Activated naive CD4-positive, alpha-beta T cell treated with anti-CD3 and anti-CD28 coated beads, Interleukin-2, amount 50 U/mL, for 24 hours (primary cell): ENCODE measurements at regions not wholly inside any gene's neighbourhood (a gene's known extent, or its start where the extent isn't known, plus 50 kb on each side); places are given as distances from the start of the nearest gene placed in this dataset.
"Not testable (repeated sequence)": the region's sequence is repeated elsewhere in the genome, so short reads cannot be mapped to it uniquely, and the experiment has no call there.

Experiments used
- H3K27ac Mint-ChIP-seq: one replicate; pipeline ENCODE4 v1.8.0; 2021; ENCODE audit warnings: mild to moderate bottlenecking, mixed read lengths
- H3K27me3 Mint-ChIP-seq: one replicate; pipeline ENCODE4 v1.8.0; 2021; ENCODE audit warnings: mixed read lengths
- H3K36me3 Mint-ChIP-seq: one replicate; pipeline ENCODE4 v1.8.0; 2021; ENCODE audit warnings: mixed read lengths
- H3K4me1 Mint-ChIP-seq: one replicate; pipeline ENCODE4 v1.8.0; 2021; ENCODE audit warnings: mixed read lengths
- H3K4me3 Mint-ChIP-seq: one replicate; pipeline ENCODE4 v1.8.0; 2021; ENCODE audit warnings: mild to moderate bottlenecking, mixed read lengths
- H3K9me3 Mint-ChIP-seq: one replicate; pipeline ENCODE4 v1.8.0; 2021; ENCODE audit warnings: mixed read lengths

DNA sequence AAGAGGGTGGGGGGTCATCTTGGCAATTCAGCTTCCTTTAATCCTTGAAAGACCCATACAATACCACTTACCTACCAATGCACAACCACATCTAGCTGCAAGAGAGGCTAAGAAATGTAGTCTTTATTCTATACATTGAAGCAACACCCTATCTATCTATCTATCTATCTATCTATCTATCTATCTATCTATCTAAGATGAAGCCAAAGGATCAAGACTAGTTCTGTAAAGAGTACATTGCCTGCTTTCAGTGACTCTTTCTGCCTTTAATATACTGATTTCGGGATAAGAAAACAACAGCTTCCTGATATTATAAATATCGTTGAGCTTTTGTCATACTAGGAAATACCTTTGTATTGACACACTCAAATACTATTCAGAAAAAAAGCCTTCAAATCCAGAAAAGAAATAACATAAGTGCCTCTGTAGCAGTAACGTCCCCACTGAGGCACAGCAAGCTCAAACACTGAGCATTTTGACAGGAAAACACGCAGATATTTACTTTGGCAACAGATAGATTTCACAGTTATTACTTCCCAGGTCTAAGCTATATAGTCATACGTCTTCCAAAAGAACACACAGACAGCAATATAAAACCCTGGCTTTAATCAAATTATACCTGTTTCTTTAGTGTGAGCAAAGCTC is 139.4 kb upstream of the SERTAD2 start:
- Mint-ChIP-seq H3K36me3 (no peaks in the 10 kb centered on the region), H3K27me3 (no peaks in the 10 kb centered on the region), H3K4me1 (no peaks in the 10 kb centered on the region), H3K9me3 (no peaks in the 10 kb centered on the region), H3K4me3 (no peak overlapping the region), H3K27ac (no peak overlapping the region)

DNA sequence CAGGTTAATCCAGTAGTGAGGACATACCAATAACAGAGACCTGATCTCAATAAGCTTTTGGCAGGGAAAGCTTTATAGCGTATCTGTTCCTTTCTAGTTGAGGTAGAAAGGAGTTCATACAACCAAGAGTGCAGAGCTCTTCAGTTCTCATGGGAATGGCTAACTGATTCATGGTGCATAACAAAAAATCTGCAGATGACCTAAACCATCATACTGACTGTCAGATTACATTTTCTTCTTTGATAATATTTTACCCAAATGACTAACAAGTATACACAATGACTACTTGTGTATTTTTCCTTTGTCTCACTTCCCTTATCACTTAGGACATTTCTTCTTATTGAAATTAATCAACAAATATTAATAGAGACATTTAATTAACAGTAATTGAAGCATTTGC is 140.0 kb upstream of the SERTAD2 start:
- no peaks in the 10 kb centered on the region for H3K9me3 Mint-ChIP-seq
- no peak overlapping the region for H3K4me3 Mint-ChIP-seq
- no peaks in the 10 kb centered on the region for H3K4me1 Mint-ChIP-seq
- no peaks in the 10 kb centered on the region for H3K36me3 Mint-ChIP-seq
- H3K27me3 Mint-ChIP-seq: no peaks in the 10 kb centered on the region
- no peak overlapping the region for H3K27ac Mint-ChIP-seq

DNA sequence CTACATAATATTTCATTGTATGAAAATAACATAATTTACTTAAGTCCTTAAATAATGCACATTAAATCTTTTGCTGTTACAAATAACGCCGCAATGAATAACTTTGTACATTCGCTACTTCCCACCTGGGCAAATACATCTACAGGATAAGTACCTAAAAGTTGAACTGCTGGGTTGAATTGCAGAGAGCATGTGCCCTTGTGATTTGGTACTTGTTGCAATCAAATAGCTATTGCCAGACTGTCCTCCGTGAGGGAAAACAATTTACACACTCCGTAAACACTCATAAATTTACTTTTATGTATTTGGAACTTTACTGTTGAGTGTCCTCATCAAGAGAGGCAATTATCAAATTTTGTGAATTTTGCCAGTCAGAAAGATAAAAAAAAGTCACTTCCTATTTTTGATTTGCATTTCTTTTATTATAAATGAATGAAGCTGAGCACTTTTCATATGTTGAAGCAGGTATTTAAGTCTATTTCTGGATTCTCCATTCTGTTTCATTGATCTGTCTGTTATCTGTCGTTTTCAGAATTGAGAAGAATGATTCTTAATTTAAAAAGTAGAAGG is 140.8 kb upstream of the SERTAD2 start:
- no peak overlapping the region for H3K27ac Mint-ChIP-seq
- no peaks in the 10 kb centered on the region for H3K9me3 Mint-ChIP-seq
- no peaks in the 10 kb centered on the region for H3K27me3 Mint-ChIP-seq
- H3K36me3 Mint-ChIP-seq: no peaks in the 10 kb centered on the region
- H3K4me3 Mint-ChIP-seq: no peak overlapping the region
- H3K4me1 Mint-ChIP-seq: no peaks in the 10 kb centered on the region

DNA sequence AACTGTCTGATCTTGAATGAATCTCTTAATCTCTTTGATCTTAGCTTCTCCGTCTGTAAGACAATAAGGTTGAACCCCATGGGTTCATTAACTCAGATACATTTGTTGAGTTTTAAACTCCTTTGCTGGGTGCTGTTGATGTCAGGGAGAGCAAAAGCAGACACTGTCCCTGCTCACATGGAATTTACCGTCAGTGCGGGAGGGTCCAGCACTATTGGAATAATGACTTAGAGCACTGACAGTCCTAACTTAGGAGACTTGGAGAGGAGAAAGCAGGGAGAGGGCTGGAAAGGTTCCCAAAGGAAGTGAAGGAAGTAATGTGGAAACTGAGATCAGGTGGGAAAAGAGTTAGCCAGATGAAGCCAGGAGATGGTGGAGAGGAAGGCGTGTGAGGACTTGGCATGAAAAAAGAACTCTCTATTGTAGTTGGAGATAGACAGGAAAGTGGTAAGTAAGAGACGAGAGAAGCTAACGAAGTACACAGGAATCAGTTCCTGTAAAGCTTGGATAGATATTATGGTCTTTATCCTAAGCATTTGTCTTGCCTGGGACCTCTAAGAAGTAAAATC is 141.4 kb upstream of the SERTAD2 start:
- Mint-ChIP-seq H3K36me3 (no peaks in the 10 kb centered on the region), H3K9me3 (no peaks in the 10 kb centered on the region)

DNA sequence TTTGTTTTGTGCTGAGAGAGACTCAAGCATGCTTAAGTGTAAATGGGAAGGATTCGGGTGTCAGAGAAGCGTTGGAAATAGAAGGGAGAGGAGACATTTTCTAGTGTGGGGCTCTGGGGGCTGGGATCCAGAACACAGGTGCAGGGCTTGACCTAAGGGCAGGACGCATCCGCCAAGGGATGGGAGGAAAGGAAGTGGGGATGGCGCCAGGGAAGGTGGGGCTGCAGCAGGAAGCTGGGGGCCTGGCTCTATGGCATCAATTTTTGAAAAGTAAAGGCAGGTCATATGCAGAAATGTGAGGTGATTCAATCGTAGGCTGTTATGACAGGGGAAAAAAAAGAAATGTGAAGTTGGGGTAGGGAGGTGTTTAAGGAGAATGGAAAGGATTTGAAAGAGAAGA is 143.2 kb upstream of the SERTAD2 start:
- Mint-ChIP-seq H3K27ac (no peak overlapping the region), H3K36me3 (no peaks in the 10 kb centered on the region), H3K9me3 (no peaks in the 10 kb centered on the region), H3K4me3 (no peak overlapping the region), H3K4me1 (no peaks in the 10 kb centered on the region), H3K27me3 (no peaks in the 10 kb centered on the region)

More for the DNA sequence above, 141.4 kb upstream of the SERTAD2 start:
- Mint-ChIP-seq H3K27ac (no peak overlapping the region), H3K4me3 (no peak overlapping the region), H3K27me3 (no peaks in the 10 kb centered on the region), H3K4me1 (no peaks in the 10 kb centered on the region)

DNA sequence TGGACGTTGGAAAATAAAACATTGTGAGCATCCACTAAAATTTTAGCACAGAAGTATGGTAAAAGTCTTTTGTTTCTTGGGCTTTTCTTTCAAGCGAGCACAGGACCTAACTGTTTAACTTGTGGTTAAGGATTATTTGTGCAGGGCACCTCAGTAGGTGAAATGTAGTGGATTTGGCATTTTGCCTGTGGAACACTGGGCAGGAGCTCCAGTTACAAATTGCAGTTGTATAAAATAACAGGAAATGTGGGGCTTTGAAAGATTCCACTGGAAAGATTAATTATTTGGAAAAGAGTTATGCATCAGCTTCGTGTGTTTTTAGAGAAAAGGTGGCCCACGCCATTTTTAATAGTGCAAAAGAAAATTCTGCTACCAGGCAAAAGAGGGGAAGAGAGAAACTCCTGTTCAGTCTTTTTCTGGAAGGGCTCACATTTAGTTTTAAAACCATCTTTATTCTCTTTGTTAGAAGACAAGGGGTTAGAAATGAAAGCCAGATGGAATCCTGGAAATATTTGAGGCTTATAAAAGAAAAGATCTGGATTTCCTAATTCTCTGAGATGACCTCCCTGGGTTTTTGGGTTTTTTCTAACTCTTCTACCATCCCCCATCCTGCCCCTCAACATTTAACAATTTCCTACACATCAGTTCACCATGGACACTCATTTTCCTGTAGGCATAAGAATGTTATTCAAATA is 144.3 kb upstream of the SERTAD2 start:
- H3K4me1 Mint-ChIP-seq: no peaks in the 10 kb centered on the region
- H3K27ac Mint-ChIP-seq: no peak overlapping the region
- no peaks in the 10 kb centered on the region for H3K36me3 Mint-ChIP-seq
- no peaks in the 10 kb centered on the region for H3K9me3 Mint-ChIP-seq
- no peaks in the 10 kb centered on the region for H3K27me3 Mint-ChIP-seq
- no peak overlapping the region for H3K4me3 Mint-ChIP-seq

DNA sequence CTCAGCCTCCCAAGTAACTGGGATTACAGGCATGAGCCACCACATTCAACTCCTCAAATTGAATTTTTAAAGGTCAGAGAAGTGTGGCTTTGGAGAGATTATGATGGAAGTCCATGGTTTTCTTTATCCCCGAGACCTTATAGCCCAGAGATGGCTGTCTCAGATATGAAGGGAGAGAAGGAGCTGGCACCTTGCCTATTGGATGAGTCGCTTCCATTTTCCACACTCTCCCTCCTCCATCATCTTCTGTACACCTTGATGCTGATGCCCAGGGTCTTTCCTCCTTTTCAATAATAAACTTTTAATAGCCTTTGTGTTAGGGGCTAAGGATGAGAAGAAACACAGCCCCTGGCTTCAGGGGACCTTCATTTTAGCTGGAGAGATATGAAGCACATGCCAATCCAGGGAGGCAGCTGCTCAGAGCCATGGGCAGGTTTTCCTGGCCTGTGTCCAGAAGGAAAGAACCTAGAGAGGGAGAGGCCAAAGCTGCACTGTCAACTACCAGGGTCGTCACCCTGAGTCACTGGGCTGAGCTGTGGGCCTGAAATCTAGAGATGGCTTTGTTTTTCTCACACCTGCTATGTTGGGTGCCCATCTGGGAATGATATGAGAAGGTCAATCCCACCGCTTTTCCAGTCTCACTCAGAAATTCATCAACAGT is 146.0 kb upstream of the SERTAD2 start:
- Mint-ChIP-seq H3K27me3 (no peaks in the 10 kb centered on the region), H3K36me3 (no peaks in the 10 kb centered on the region)

DNA sequence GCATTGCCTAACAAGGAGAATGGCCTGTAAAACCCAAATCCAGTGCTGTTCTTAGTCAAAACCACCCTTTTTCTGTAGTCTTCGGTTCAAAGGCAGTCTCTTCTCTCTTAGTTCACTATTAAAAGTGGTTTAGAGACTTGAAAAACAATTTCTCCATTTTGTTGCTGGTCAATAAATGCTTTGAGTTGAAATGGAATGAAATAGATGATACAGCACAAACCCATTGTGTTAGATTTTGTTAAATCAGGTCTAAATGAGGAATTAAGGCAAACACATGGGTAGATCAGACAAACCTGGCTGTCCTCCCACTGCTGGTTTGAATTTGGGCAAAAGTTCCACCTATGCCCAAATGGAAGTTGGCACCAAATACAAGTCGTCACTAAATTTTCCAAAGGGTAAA is 150.1 kb upstream of the SERTAD2 start:
- H3K4me1 Mint-ChIP-seq: peaks cover 12% of the 10 kb centered on the region
- no peak overlapping the region for H3K4me3 Mint-ChIP-seq
- no peaks in the 10 kb centered on the region for H3K9me3 Mint-ChIP-seq
- H3K27me3 Mint-ChIP-seq: no peaks in the 10 kb centered on the region
- no peak overlapping the region for H3K27ac Mint-ChIP-seq
- H3K36me3 Mint-ChIP-seq: no peaks in the 10 kb centered on the region

More for the DNA sequence above, 146.0 kb upstream of the SERTAD2 start:
- Mint-ChIP-seq H3K4me3 (no peak overlapping the region), H3K9me3 (no peaks in the 10 kb centered on the region), H3K27ac (no peak overlapping the region), H3K4me1 (no peaks in the 10 kb centered on the region)

DNA sequence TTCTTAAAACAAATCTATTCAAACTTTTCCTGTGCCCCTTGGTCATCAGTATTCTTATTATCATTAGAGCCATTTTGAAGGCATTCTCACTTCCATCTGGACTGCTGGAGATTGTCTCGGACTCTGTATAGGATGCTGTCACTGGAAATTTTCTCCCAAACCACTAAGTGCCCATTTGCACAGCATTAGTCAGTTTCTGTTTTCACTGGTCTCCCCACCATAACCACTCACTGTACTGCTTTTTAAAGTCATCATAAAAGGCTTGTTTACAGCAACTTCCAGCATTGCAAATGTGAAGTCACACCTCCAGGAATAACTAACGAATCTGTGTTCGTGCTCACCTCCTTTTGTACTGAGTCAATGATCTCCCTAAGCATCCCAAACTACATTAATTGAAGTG is 150.9 kb upstream of the SERTAD2 start:
- Mint-ChIP-seq H3K36me3 (no peaks in the 10 kb centered on the region), H3K4me3 (no peak overlapping the region), H3K27ac (no peak overlapping the region), H3K9me3 (no peaks in the 10 kb centered on the region), H3K27me3 (no peaks in the 10 kb centered on the region), H3K4me1 (peaks cover 12% of the 10 kb centered on the region)

DNA sequence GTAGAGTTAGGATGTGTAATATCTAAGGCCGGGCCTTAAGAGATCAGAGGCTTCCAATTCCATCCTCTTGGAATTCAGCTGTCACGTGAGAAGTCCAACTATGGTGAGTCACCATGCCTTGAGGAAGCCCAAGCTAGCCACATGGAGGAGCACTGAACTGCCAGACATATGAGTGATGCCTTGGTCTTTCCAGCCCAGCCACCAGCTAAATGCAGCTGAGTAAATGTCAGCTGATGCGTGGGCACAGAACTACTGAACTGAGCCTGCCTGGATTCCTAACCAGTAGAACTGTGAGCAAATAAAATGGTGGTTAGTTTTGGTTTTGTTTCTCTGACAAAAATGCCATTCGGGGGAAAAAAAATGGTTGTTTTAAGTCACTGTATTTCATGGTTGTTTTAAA is 153.7 kb upstream of the SERTAD2 start:
- H3K4me3 Mint-ChIP-seq: no peak overlapping the region
- H3K27ac Mint-ChIP-seq: no peak overlapping the region
- no peaks in the 10 kb centered on the region for H3K27me3 Mint-ChIP-seq
- peaks cover 19% of the 10 kb centered on the region for H3K4me1 Mint-ChIP-seq
- no peaks in the 10 kb centered on the region for H3K36me3 Mint-ChIP-seq
- H3K9me3 Mint-ChIP-seq: no peaks in the 10 kb centered on the region

DNA sequence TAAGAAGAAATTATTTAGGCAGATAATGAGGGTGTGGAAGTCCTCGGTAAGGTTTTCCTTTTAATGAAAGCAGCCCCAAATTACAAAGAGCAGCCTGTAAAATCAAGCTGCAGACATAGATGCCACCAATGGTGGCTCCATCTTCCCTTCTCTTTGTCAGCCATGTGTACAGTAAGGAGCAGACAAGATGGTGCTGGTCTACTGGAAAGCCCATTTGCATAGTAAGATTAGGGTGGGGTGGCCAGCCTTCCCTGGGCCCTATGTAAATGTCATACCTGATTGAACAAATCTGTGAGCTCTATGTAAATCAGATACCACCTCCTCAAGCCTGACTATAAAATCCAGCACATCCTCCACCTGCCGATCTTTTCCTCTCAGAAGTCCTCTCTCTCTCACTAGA is 154.4 kb upstream of the SERTAD2 start:
- Mint-ChIP-seq H3K4me1 (peaks cover 19% of the 10 kb centered on the region), H3K4me3 (no peak overlapping the region), H3K27ac (no peak overlapping the region), H3K9me3 (no peaks in the 10 kb centered on the region), H3K36me3 (no peaks in the 10 kb centered on the region), H3K27me3 (no peaks in the 10 kb centered on the region)

DNA sequence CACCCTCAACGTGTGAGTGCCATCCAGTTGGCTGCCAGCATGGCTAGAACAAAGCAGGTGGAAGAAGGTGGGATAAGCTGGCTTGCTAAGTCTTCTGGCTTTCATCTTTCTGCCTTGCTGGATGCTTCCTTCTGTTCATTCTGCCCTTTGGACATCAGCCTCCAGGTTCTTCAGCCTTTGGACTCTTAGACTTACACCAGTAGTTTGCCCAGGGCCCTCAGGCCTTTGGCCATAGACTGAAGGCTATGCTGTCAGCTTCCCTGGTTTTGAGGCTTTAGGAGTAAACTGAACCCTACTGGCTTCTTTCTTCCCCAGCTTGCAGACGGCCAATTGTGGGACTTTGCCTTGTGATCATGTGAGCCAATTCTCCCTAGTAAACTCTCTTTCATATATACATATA is 155.0 kb upstream of the SERTAD2 start:
- H3K27ac Mint-ChIP-seq: no peak overlapping the region
- H3K4me1 Mint-ChIP-seq: peaks cover 19% of the 10 kb centered on the region
- H3K9me3 Mint-ChIP-seq: no peaks in the 10 kb centered on the region
- no peak overlapping the region for H3K4me3 Mint-ChIP-seq
- no peaks in the 10 kb centered on the region for H3K27me3 Mint-ChIP-seq
- no peaks in the 10 kb centered on the region for H3K36me3 Mint-ChIP-seq

DNA sequence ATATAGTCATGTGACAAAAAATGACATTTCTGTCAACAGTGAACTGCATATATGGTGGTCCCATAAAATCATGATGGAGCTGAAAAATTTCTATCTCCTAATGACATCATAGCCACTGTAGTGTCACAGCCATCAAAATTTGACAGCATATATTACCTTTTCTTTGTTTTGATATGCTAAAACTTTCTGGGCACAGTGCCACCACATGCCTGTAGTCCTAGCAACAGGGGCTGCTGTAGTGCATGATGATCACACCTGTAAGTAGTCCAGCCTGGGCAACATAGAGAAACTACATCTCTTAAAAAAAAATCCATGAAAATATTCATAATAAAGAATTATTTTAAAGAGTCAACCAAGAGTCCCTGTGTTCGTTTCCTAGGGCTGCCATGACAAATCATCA is 155.5 kb upstream of the SERTAD2 start:
- Mint-ChIP-seq H3K4me3 (no peak overlapping the region), H3K4me1 (peaks cover 19% of the 10 kb centered on the region), H3K36me3 (no peaks in the 10 kb centered on the region), H3K9me3 (no peaks in the 10 kb centered on the region), H3K27ac (no peak overlapping the region), H3K27me3 (no peaks in the 10 kb centered on the region)

DNA sequence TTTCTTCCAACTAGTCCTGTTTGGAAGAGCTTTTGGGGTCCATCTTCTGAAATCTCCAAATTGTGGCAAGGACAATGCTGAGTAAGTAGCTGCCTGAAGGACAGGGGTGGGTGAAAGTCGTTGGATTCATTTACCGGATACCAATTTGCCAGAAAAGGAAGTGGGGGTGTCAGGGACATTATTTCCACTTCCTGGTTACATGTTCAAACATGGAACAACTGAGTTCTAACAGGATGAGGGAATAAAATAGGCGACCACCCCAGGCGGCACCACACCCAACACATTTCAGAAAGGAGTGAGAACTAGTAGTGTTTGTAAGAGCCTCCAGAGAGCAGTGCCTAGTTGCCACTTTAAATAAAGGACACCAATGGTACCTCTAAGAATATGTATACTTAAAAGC is 158.6 kb upstream of the SERTAD2 start:
- Mint-ChIP-seq H3K4me3 (no peak overlapping the region), H3K9me3 (no peaks in the 10 kb centered on the region), H3K27ac (no peak overlapping the region), H3K4me1 (peaks cover 12% of the 10 kb centered on the region), H3K36me3 (no peaks in the 10 kb centered on the region), H3K27me3 (no peaks in the 10 kb centered on the region)

DNA sequence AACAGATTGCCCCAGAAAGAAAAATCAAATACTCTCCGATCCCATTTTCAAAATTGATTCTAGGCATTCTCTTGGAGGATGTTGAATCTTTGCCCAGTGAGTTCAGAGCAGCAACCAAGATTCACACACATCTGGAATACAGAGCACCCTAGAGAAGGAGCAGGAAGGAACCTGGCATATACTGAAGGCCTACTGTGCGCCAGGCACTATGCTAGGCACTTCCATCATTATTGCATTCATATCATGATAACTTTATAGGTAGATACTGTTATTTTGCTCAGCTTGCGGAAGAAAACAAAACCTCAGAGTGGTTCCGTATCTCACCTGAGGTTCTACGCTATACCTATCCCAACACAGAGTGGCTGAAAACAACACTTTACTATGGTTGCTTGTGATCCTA is 160.3 kb upstream of the SERTAD2 start:
- H3K27ac Mint-ChIP-seq: no peak overlapping the region
- peaks cover 16% of the 10 kb centered on the region for H3K4me1 Mint-ChIP-seq
- H3K9me3 Mint-ChIP-seq: no peaks in the 10 kb centered on the region
- no peaks in the 10 kb centered on the region for H3K27me3 Mint-ChIP-seq
- H3K36me3 Mint-ChIP-seq: no peaks in the 10 kb centered on the region
- no peak overlapping the region for H3K4me3 Mint-ChIP-seq

DNA sequence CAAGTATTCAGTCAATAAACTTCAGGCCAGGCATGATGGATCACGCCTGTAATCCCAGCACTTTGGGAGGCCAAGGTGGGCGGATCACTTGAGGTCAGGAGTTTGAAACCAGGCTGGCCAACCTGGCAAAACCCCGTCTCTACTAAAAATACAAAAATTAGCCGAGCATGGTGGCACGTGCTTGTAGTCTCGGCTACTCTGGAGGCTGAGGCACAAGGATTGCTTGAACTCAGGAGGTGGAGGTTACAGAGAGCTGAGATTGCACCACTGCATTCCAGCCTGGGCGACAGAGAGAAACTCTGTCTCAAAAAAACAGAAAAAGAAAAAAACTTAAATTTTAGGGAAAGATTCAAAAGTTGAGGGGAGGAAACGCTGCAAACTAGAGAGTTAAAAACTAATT is 162.8 kb upstream of the SERTAD2 start:
- not testable (repeated sequence) for H3K36me3 Mint-ChIP-seq, H3K9me3 Mint-ChIP-seq, H3K27ac Mint-ChIP-seq

More for the DNA sequence above, 162.8 kb upstream of the SERTAD2 start:
- not testable (repeated sequence) for H3K27me3 Mint-ChIP-seq, H3K4me3 Mint-ChIP-seq
- H3K4me1 Mint-ChIP-seq: peaks cover 30% of the 10 kb centered on the region
